T-helper 2 cell (primary cell): ENCODE measurements at regions not wholly inside any gene's neighbourhood (a gene's known extent, or its start where the extent isn't known, plus 50 kb on each side); places are given as distances from the start of the nearest gene placed in this dataset.

Experiments used
- DNase-seq, 5 experiments: peaks; one replicate each; pipeline versions ENCODE4 v3.0.0 to v3.0.0-alpha.2; 2012 to 2022

DNA sequence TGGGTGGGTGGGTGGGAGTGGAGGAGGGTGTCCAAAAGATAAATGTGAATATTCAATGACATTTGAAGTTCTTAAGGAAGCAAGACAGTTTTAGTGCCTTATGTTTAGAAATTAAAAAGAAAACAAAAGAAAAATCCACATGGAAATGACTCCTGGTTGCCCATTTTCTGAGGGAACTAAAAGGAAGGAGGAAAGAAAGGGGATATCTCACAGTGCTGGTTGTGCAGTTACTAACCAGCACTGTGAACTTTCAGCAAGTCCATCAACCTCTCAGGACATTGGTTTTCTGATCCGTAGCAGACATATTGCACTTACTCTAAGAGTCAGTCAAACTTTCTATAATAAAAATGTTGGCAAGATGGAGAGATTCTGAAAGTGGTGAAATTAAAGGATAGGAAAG lies 431.0 kb upstream of the CLINT1 start:
- DNase-seq: no peak

- no peak for DNase-seq
These were observed 429.3 kb upstream of the CLINT1 start for GRCh38 chr5:158288272-158288657.

GRCh38 chr5:158287643-158288271 lies 428.8 kb upstream of the CLINT1 start:
- DNase-seq: no peak

DNA sequence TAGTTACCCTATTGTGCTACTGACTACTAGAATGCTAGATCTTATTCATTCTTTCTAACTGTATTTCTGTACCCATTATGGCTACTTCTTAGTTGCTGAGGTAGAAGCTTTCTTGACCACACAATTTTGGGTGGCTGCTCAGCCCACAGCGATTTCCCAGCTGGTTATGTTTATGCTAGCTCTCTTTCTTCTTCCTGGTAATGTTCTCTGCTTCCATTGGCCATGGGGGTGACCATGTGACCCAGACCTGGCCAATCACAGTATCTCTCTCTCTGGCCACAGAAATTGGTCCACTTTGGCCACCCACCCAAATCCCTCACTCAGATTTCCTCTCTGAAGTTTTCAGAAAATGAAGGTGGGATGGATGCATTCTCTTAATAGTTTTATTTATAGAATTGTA lies 427.9 kb upstream of the CLINT1 start:
- no peak for DNase-seq

DNA sequence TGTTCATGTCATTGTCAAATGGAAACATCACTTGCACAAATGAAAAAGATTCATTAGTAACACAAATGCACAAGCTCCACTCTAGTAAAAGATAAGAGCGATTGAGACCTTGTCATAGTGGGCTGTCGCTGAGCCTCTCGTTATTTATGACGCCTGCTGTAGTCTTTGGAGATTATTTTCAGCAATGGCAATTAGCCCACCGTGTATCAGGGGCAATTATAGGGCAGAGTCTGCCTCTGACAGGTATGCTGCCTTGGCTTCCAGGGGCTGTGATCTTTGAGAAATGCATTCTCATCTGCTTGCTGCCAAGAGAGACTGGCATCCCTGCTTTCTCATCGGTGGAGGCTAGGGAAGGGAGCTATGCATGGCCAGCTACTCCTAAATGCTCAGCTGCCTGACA lies 426.8 kb upstream of the CLINT1 start:
- no peak for DNase-seq

DNA sequence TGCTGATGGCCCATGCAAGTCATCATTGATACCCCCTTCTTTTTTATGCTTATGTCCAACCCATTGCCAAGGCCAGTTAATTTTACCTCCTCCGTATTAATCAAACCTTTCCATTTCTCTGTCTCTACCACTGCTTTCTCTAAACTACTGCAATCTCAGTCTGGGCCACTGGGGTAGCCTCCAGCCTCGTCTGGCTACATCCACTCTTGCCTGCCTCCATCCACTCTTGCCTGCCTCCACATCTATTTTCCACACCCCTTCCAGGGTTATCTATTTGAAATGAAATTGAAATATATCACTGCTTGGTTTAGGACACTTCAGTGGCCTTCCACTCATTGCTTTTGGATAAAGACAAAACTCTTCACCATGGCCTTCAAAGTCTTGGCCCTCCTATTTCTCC lies 425.3 kb upstream of the CLINT1 start:
- DNase-seq: no peak

DNA sequence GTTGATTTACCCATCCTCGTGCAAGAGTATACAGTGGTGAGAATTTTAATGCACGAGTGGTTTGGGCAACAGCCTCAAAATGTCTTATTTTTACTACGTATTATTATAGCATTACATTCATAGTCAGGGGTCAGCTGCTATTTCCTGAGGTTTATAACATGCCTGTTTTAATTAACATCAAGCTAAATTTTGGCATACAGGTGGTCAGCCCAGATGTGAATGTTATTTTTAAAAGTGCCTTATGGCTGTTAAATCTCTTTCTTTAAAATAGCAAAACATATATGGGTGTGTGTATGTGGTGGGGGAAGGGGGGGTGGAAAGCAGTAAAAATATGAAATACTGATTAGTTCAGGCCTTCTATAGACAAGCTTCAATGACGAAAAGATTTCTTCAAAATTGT lies 424.5 kb upstream of the CLINT1 start:
- no peak for DNase-seq

DNA sequence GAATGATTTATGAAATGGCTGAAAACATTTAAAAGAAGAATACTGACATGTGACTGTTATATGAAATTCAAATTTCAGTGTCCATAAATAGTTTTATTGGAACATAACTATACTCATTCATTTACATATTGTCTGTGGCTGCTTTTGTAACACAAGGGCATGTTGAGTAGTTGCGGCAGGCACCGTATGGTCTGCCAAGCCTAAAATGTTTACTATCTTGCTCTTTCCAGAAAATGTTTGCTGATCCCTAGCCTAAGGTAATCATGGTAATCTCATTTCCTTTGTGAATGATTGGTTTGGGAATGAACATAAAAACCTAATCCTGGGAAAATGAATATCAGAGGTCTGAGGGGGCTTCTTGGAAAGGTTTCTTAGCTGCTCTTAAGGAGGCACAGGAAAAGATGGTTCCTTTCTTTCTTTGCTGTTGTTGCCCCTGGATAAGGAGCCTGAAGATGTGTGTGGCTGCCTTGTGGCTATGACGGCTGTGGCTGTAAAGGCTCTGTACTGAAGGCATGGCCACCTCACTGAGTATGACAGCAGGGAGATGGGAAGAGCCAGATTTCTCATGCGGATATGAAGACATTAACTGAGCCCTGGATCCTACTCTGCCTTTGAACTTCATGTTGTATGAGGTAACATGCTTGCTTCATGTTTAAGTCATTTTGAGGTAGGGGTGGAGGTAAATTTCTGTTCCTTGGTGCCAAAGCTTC lies 419.4 kb upstream of the CLINT1 start:
- DNase-seq: no peak

DNA sequence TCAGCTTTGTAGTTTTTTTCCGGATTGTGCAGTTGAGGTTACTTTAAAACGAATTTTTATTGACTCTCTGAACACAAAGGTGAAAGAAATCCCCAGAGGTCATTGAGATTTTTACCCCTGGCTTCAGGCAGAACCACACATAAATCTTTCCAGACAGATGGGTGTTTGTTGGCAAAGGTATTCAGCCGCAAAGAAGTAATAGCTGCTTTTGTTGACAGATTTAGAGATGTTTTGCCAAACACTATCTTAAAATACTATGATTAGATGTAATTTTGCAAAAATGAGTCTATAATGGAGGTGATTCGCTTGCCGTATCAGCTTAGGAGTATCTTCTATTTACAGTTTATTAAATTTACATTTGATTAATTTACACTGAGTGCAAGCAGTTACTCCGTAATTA lies 418.3 kb upstream of the CLINT1 start:
- no peak for DNase-seq

DNA sequence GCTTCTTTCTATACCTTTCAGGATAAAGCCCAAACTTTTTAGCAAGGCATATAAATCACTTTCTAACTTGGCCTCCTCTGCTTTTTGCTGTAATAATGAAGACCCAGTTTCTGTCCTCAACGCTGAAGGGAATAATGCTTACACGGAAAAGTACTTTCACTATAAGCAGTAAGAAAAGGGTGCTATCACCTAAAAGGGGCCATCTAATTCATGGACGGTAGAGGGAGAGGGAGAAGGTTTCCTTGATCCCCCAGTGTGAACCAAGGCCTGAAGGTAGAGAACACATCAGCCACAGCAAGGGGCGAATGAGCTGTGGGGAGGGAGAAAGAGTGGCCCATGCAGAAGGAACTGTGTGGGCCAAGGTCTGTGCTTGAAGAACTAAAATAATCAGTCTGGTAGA lies 417.7 kb upstream of the CLINT1 start:
- no peak for DNase-seq

DNA sequence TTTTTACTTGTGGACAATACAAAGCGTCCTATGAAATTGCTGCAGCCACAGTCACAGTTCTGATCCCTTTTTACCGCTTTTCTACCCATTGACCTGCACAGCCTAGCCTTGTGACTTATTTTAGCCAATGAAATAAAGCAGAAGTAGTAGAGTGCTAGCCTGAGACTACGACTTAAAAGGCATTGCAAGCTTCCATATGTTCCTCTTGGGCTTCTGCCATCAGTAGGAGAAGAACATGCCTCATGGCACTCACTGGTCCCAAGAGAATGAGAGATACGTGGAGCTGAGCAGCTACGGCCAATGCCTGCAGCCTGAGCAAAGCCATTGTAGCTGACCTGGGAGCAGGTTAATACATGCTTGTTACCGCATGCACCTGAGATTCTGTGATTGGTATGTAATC lies 416.6 kb upstream of the CLINT1 start:
- DNase-seq: no peak

GRCh38 chr5:158273035-158273434 lies 414.1 kb upstream of the CLINT1 start:
- no peak for DNase-seq

DNA sequence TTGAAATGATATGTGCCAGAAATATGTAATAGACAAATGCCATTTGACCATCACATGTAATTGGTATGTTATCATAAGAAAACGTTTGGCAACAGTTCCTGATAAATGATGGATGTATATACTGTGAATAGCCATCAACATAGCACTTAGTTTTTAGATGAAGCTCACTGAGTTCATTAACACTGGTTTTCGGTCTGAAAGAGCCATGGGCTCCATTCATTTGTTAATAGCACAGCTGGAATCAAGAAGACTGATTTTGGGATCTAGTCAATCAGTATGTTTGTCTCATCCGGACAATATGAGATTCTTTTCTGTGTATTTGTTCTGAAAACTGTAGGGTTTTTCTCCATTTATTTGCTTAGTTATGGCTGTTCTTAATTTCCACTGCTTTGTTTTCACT lies 413.5 kb upstream of the CLINT1 start:
- DNase-seq: no peak

- no peak for DNase-seq
These were observed 412.1 kb upstream of the CLINT1 start for GRCh38 chr5:158270996-158271554.

- no peak for DNase-seq
These were observed 409.3 kb upstream of the CLINT1 start for GRCh38 chr5:158268286-158268685.

DNA sequence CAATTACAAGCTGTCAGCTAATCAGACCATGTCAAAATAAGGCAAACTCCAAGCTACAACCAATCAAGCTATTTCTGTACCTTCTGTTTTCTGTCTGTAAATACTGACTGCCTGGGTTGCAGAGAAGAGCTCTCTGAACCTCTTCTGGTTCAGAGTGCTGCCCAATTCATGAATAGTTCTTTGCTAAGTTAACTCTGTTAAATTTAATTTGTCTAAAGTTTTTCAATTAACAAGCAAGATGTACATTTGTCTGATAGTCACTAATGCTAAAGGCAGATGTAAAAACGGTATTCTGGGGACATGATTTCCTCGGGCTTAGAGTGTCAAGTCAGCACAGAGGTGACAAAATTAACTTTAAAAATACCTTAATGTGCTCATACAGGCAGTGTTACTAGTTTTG lies 408.3 kb upstream of the CLINT1 start:
- DNase-seq: no peak

GRCh38 chr5:158265931-158266700 lies 407.2 kb upstream of the CLINT1 start:
- no peak for DNase-seq

- DNase-seq: no peak
These were observed 406.4 kb upstream of the CLINT1 start for GRCh38 chr5:158265346-158265745.

DNA sequence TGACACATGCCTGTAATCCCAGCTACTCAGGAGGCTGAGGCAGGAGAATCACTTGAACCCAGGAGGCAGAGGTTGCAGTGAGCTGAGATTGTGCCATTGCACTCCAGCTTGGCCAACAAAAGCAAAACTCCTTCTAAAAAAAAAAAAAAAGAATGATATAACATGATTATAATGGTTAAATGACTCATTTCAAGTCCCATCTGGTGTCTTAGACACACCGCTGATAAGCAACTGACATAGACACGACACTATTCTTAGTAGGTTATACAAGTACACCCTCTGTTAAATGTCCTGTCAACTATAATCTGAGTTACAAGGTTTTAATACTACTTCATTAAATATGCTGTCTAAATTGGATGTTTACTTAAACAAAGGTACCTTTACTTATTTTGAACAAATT lies 405.3 kb upstream of the CLINT1 start:
- DNase-seq: no peak

DNA sequence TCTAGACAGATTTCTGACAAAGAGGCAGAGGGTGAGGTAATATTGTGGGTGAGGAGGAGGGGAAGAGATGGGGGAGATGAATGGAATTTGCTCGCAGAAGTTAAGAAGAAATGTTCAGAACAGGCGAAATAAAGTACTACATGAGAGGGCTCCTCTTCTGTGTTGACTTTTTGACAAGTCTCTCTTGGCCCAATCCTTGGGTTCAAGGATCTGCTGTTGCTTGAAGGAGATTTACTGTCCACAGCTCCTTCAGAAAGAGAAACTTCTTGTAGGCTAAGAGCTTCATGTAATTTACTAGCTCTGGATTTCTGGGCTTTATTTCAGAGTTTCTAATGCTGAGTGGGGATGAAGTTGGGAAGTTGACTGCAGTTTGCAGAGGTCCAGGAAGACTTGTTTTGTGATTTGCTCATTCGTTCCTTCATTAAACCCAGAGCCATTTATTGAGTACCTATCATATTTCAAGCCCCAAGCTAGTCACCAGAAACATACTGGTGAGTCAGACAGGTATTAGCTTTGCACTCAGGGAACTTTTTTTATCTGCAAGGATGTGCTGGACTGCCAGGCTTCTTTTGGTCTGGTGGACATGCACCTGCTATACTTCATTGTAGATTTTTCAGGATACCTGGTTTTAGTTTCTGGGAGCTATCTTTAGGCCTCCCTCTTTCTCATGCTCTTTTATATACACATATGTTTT lies 402.9 kb upstream of the CLINT1 start:
- DNase-seq: no peak

GRCh38 chr5:158256096-158256495 lies 397.2 kb upstream of the CLINT1 start:
- no peak for DNase-seq

- DNase-seq: no peak
These were observed 396.7 kb upstream of the CLINT1 start for GRCh38 chr5:158255609-158256008.

- DNase-seq: no peak
These were observed 387.7 kb upstream of the CLINT1 start for GRCh38 chr5:158246661-158247060.
